Upper lobe of left lung (tissue), 6 donors: ENCODE measurements at regions not wholly inside any gene's neighbourhood (a gene's known extent, or its start where the extent isn't known, plus 50 kb on each side); places are given as distances from the start of the nearest gene placed in this dataset.
A peak's percentile ranks its signal among the peaks of the same experiment; 100 is the strongest.

Experiments
- ATAC-seq, 2 donors: fragments of 200-7000 bp; cut with Tn5 transposase; one replicate each; pipeline ENCODE4 v1.9.1; 2022; ENCODE audit warnings: mild to moderate bottlenecking in 2 of 2, moderate library complexity in 2 of 2; ENCODE audit not compliant: low FRiP score in 2 of 2
- DNase-seq, 2 donors: peaks; one replicate each; pipeline ENCODE4 v3.0.0-alpha.2; 2019 to 2020
- H3K27ac ChIP-seq, 4 donors: fragments of 200-600 bp; sonication (generic); one replicate each; pipeline ENCODE4 v1.5.1; 2016 to 2019
- H3K27me3 ChIP-seq, 4 donors: fragments of 200-600 bp; sonication (generic); one replicate each; pipeline ENCODE4 v1.5.1; 2017 to 2019
- H3K36me3 ChIP-seq, 4 donors: fragments of 200-600 bp; sonication (generic); one replicate each; pipeline ENCODE4 v1.5.1; 2016 to 2019
- H3K4me1 ChIP-seq, 4 donors: fragments of 200-600 bp; sonication (generic); one replicate each; pipeline ENCODE4 v1.5.1; 2018 to 2019
- H3K4me3 ChIP-seq, 4 donors: fragments of 200-600 bp; sonication (generic); one replicate each; pipeline ENCODE4 v1.5.1; 2017 to 2019; ENCODE audit warnings: mild to moderate bottlenecking in 2 of 4, moderate library complexity in 1 of 4
- H3K9me3 ChIP-seq, 4 donors: fragments of 200-600 bp; sonication (generic); one replicate each; pipeline ENCODE4 v1.5.1; 2018 to 2019
- CTCF ChIP-seq, 6 experiments: fragments of 450-650 bp in 4 of 6; fragments of 200-600 bp in 2 of 6; sonication (generic) in 2 of 6; IDR thresholded peaks; one replicate each; pipeline ENCODE4 v1.5.1; 2016 to 2019; ENCODE audit warnings: antibody characterized with exemption in 6 of 6
- EP300 ChIP-seq, 4 donors: sonication (generic); formaldehyde crosslinking; IDR thresholded peaks; one replicate each; pipeline ENCODE4 v1.5.1; 2017; ENCODE audit warnings: antibody characterized with exemption in 4 of 4, control low read depth in 2 of 4
- POLR2A ChIP-seq, 4 donors: fragments of 450-650 bp; IDR thresholded peaks; one replicate each; pipeline ENCODE4 v1.5.1; 2016 to 2017; ENCODE audit warnings: antibody characterized with exemption in 4 of 4, mild to moderate bottlenecking in 2 of 4
- POLR2AphosphoS5 ChIP-seq, 2 donors: sonication (generic); formaldehyde crosslinking; IDR thresholded peaks; one replicate each; pipeline ENCODE4 v1.5.1; 2017; ENCODE audit warnings: antibody characterized with exemption in 2 of 2
- WGBS, 2 donors: methylation state at CpG; one replicate each; pipeline ENCODE4 v1.1.5; 2017 to 2018; 5-methylcytosine and 5-hydroxymethylcytosine counted together
- donor health status: DM: no; HTN: no; CAD: no; lungs with moderate emphysema.
- donor health status: DM: no; HTN: yes; CAD: no; lungs with severe emphysema.

GRCh38 chr1:59136541-59137275, 160.2 kb upstream of the FGGY start:
- 76 to 77% methylated on average over 8 of the region's 8 CpGs for WGBS, 2 donors
- TF ChIP-seq CTCF (IDR thresholded peaks at IDR 0.05) (no peak), POLR2A (IDR thresholded peaks at IDR 0.05) (no peak), POLR2AphosphoS5 (IDR thresholded peaks at IDR 0.05) (no peak), EP300 (IDR thresholded peaks at IDR 0.05) (no peak)

GRCh38 chr1:59137276-59137615, 159.6 kb upstream of the FGGY start:
- Histone ChIP-seq H3K9me3 (no peaks in the 10 kb centered on the region), H3K36me3 (no peaks in the 10 kb centered on the region), H3K27me3 (no peaks in the 10 kb centered on the region), H3K27ac (no peak overlapping the region), H3K4me1 (peaks cover under 1 to 16% (median 7%) of the 10 kb centered on the region in 4 donors), H3K4me3 (no peak overlapping the region)
- no peak for ATAC-seq
- TF ChIP-seq POLR2A (IDR thresholded peaks at IDR 0.05) (no peak), EP300 (IDR thresholded peaks at IDR 0.05) (no peak), POLR2AphosphoS5 (IDR thresholded peaks at IDR 0.05) (no peak), CTCF (IDR thresholded peaks at IDR 0.05) (no peak)
- 83 to 96% methylated on average over 3 of the region's 3 CpGs for WGBS, 2 donors
- DNase-seq, result no peak

More at GRCh38 chr1:59136541-59137275, 160.2 kb upstream of the FGGY start:
- Histone ChIP-seq H3K36me3 (no peaks in the 10 kb centered on the region), H3K27me3 (no peaks in the 10 kb centered on the region), H3K4me1 (peaks cover 2 to 16% (median 7%) of the 10 kb centered on the region in 4 donors), H3K4me3 (no peak overlapping the region), H3K9me3 (no peaks in the 10 kb centered on the region), H3K27ac (no peak overlapping the region)
- ATAC-seq (no peak), DNase-seq (no peak)

GRCh38 chr1:59137968-59138367, 158.9 kb upstream of the FGGY start:
- Histone ChIP-seq H3K27me3 (no peaks in the 10 kb centered on the region), H3K4me1 (peaks cover 4 to 15% (median 11%) of the 10 kb centered on the region in 4 donors), H3K27ac (peak overlapping the region in 1 of 4 donors; percentile 8), H3K9me3 (no peaks in the 10 kb centered on the region), H3K36me3 (no peaks in the 10 kb centered on the region), H3K4me3 (no peak overlapping the region)
- no peak for ATAC-seq
- no peak for TF ChIP-seq EP300 (IDR thresholded peaks at IDR 0.05)
- TF ChIP-seq POLR2AphosphoS5 (IDR thresholded peaks at IDR 0.05), result no peak
- TF ChIP-seq POLR2A (IDR thresholded peaks at IDR 0.05), result no peak
- TF ChIP-seq CTCF (IDR thresholded peaks at IDR 0.05), result no peak
- no peak for DNase-seq
- 70 to 92% methylated on average over 4 of the region's 4 CpGs for WGBS, 2 donors

GRCh38 chr1:59138402-59138801, 158.5 kb upstream of the FGGY start:
- Histone ChIP-seq H3K27ac (peak overlapping the region in 1 of 4 donors; percentile 38), H3K27me3 (no peaks in the 10 kb centered on the region), H3K9me3 (no peaks in the 10 kb centered on the region), H3K36me3 (no peaks in the 10 kb centered on the region), H3K4me3 (no peak overlapping the region), H3K4me1 (peaks cover 6 to 18% (median 14%) of the 10 kb centered on the region in 4 donors)
- no peak for DNase-seq
- WGBS, 2 donors, result 71% methylated on average over 5 of the region's 5 CpGs
- no peak for ATAC-seq
- TF ChIP-seq CTCF (IDR thresholded peaks at IDR 0.05) (no peak), POLR2AphosphoS5 (IDR thresholded peaks at IDR 0.05) (no peak), EP300 (IDR thresholded peaks at IDR 0.05) (no peak), POLR2A (IDR thresholded peaks at IDR 0.05) (no peak)

- TF ChIP-seq POLR2A (IDR thresholded peaks at IDR 0.05) (no peak), CTCF (IDR thresholded peaks at IDR 0.05) (no peak), POLR2AphosphoS5 (IDR thresholded peaks at IDR 0.05) (no peak), EP300 (IDR thresholded peaks at IDR 0.05) (no peak)
- no peak for DNase-seq
- Histone ChIP-seq H3K36me3 (no peaks in the 10 kb centered on the region), H3K27me3 (no peaks in the 10 kb centered on the region), H3K9me3 (no peaks in the 10 kb centered on the region), H3K27ac (peak overlapping the region in 1 of 4 donors; percentile 16), H3K4me3 (no peak overlapping the region), H3K4me1 (peaks cover 12 to 23% (median 23%) of the 10 kb centered on the region in 4 donors)
- WGBS, 2 donors, result 91 to 94% methylated on average over 2 of the region's 2 CpGs
- no peak for ATAC-seq
Observed at GRCh38 chr1:59139396-59139795, 157.5 kb upstream of the FGGY start.
